Left lung (tissue), 4 donors: ENCODE measurements at regions not wholly inside any gene's neighbourhood (a gene's known extent, or its start where the extent isn't known, plus 50 kb on each side); places are given as distances from the start of the nearest gene placed in this dataset.

Experiments
- ATAC-seq: fragments of 200-7000 bp; cut with Tn5 transposase; one replicate; pipeline ENCODE4 v1.9.1; 2020; ENCODE audit warnings: moderate library complexity
- DNase-seq, 4 donors: peaks; one replicate each; pipeline ENCODE4 v3.0.0-alpha.2; 2013 to 2020
- H3K27ac ChIP-seq, 2 donors: fragments of 200-600 bp; sonication (generic) in 1 of 2; one replicate each; pipeline versions ENCODE4 v1.5.0 to v1.8.0; 2020 to 2021
- H3K27me3 ChIP-seq, 2 donors: fragments of 200-600 bp; sonication (generic) in 1 of 2; one replicate each; pipeline versions ENCODE4 v1.5.0 to v1.8.0; 2020 to 2021
- H3K36me3 ChIP-seq, 2 donors: fragments of 200-600 bp; sonication (generic) in 1 of 2; one replicate each; pipeline versions ENCODE4 v1.5.0 to v1.8.0; 2020 to 2021
- H3K4me1 ChIP-seq, 2 donors: fragments of 200-600 bp; one replicate each; pipeline ENCODE4 v1.8.0; 2021
- H3K4me3 ChIP-seq, 2 donors: fragments of 200-600 bp; sonication (generic) in 1 of 2; one replicate each; pipeline versions ENCODE4 v1.5.0 to v1.8.0; 2020 to 2021; ENCODE audit warnings: mild to moderate bottlenecking in 1 of 2
- H3K9me3 ChIP-seq, 2 donors: fragments of 200-600 bp; sonication (generic) in 1 of 2; one replicate each; pipeline versions ENCODE4 v1.5.0 to v1.8.0; 2020 to 2021
- CTCF ChIP-seq, 2 donors: fragments of 200-600 bp; sonication (generic) in 1 of 2; IDR thresholded peaks; one replicate each; pipeline versions ENCODE4 v1.5.0 to v1.8.0; 2021; ENCODE audit warnings: antibody characterized with exemption in 2 of 2
- intact Hi-C, 2 donors: fragments of 100-400 bp; cut with DNase I; formaldehyde crosslinking; loops; one replicate each; pipeline versions ENCODE4 v1.11.2 to v1.14.2; 2022
- donor health status: DM: no; HTN: yes; CAD: no.
- donor health status: DM: no; HTN: no; CAD: no.

DNA sequence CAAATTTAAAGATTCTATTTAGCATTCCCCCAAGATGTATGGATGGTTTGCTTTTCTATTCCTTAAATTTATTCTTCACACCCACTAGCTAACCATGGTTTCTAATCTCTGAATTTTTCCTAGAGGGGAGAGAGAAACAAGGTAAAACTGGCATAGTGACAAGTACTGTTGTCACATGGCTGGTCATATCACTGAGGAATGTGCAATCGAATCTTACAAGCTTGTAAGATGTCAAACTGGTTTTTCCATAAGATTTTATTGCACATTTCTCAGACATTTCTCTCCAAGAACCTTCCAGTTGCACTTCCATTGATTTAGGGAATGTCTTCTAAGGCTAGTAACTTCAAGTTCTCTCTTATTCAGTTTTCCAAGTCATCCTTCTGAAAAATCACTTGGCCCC is 89.8 kb downstream of the MBL2 start:
- Histone ChIP-seq H3K4me1 (no peaks in the 10 kb centered on the region), H3K27ac (no peak overlapping the region), H3K36me3 (no peaks in the 10 kb centered on the region), H3K9me3 (no peaks in the 10 kb centered on the region), H3K4me3 (no peak overlapping the region), H3K27me3 (no peaks in the 10 kb centered on the region)
- intact Hi-C loops, result no loop called here
- ATAC-seq, result peak; percentile 50
- DNase-seq, result peak in 1 of 4 donors; percentile 48
- no peak for TF ChIP-seq CTCF (IDR thresholded peaks at IDR 0.05)

DNA sequence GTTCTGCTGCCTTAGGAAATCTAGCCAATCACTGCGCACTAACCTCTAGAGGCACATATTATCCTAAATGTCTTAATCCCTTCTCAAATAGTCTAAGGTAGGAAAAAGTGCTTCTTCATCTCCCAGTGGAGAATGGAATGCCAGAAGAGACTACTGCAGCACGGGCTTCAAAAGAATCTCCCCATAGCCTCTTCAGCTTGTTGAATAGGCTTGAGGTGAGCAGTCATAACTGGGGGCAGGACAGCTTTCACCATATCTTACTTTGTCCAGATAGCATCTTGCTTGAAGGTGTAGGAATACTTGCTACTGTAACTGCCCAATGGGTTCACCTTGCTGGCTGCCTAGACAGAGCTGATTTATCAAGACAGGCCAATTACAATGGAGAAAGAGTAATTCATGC is 88.8 kb downstream of the MBL2 start:
- TF ChIP-seq CTCF (IDR thresholded peaks at IDR 0.05), result no peak
- ATAC-seq (no peak), DNase-seq (no peak)
- Histone ChIP-seq H3K4me3 (no peak overlapping the region), H3K9me3 (no peaks in the 10 kb centered on the region), H3K36me3 (no peaks in the 10 kb centered on the region), H3K4me1 (no peaks in the 10 kb centered on the region), H3K27me3 (no peaks in the 10 kb centered on the region), H3K27ac (no peak overlapping the region)
- intact Hi-C loops, result no loop called here

DNA sequence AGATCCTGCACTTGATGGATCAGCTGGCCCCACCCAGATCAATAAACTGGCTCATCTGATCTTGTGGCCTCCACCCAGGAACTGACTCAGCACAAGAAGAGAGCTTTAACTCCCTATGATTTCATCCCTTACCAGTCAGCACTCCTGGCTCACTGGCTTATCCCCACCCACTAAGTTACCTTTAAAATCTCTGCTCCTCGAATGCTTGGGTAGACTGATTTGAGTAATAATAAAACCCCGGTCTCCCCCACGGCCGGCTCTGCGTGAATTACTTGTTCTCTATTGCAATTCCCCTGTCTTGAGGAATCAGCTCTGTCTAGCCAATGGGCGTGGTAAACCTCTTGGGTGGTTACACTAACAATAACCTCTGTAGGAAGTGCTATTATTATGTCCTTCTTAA is 83.7 kb downstream of the MBL2 start:
- H3K9me3 ChIP-seq, result peaks cover 0 to 22% of the 10 kb centered on the region in 2 donors
- H3K27ac ChIP-seq, result no peak overlapping the region
- ATAC-seq (no peak), DNase-seq (no peak)
- no peaks in the 10 kb centered on the region for H3K36me3 ChIP-seq
- no peak for TF ChIP-seq CTCF (IDR thresholded peaks at IDR 0.05)
- no peaks in the 10 kb centered on the region for H3K27me3 ChIP-seq
- intact Hi-C loops, result no loop called here
- H3K4me3 ChIP-seq, result no peak overlapping the region
- no peaks in the 10 kb centered on the region for H3K4me1 ChIP-seq

GRCh38 chr10:52696232-52696631 is 76.4 kb downstream of the MBL2 start:
- Histone ChIP-seq H3K27me3 (no peaks in the 10 kb centered on the region), H3K27ac (no peak overlapping the region), H3K9me3 (peaks cover 0 to 12% of the 10 kb centered on the region in 2 donors), H3K4me1 (no peaks in the 10 kb centered on the region), H3K36me3 (no peaks in the 10 kb centered on the region), H3K4me3 (no peak overlapping the region)
- TF ChIP-seq CTCF (IDR thresholded peaks at IDR 0.05), result no peak
- ATAC-seq (no peak), DNase-seq (no peak)
- intact Hi-C loops, result no loop called here

GRCh38 chr10:52701647-52702046 is 70.9 kb downstream of the MBL2 start:
- no peaks in the 10 kb centered on the region for H3K27me3 ChIP-seq
- no peaks in the 10 kb centered on the region for H3K4me1 ChIP-seq

More at GRCh38 chr10:52701647-52702046, 70.9 kb downstream of the MBL2 start:
- no peak for ATAC-seq
- Histone ChIP-seq H3K4me3 (no peak overlapping the region), H3K9me3 (no peaks in the 10 kb centered on the region), H3K27ac (no peak overlapping the region), H3K36me3 (no peaks in the 10 kb centered on the region)
- no peak for DNase-seq
- no peak for TF ChIP-seq CTCF (IDR thresholded peaks at IDR 0.05)
- intact Hi-C loops, result no loop called here
